DND-41 (cell line): ENCODE measurements at regions not wholly inside any gene's neighbourhood (a gene's known extent, or its start where the extent isn't known, plus 50 kb on each side); places are given as distances from the start of the nearest gene placed in this dataset.
"Not testable (repeated sequence)": the region's sequence is repeated elsewhere in the genome, so short reads cannot be mapped to it uniquely, and the experiment has no call there.

Source experiments
- ATAC-seq: fragments of 200-7000 bp; cut with Tn5 transposase; 3 replicates; pipeline ENCODE4 v1.9.1; 2021; ENCODE audit warnings: low read depth; ENCODE audit not compliant: insufficient read depth
- DNase-seq: peaks from one replicate; pipeline ENCODE4 v3.0.0-alpha.2; 2020
- H2AFZ ChIP-seq: 2 replicates; pipeline ENCODE4 v1.6.0; 2012; ENCODE audit warnings: low read depth, low read length
- H3K27ac ChIP-seq: 2 replicates; pipeline ENCODE4 v1.5.1; 2012; ENCODE audit warnings: low read length, inconsistent platforms
- H3K27me3 ChIP-seq: fragments of 200-600 bp; sonication (generic); 2 replicates; pipeline ENCODE4 v1.6.0; 2012; ENCODE audit warnings: low read length, mild to moderate bottlenecking, inconsistent platforms; ENCODE audit not compliant: insufficient read depth, poor library complexity
- H3K36me3 ChIP-seq: 2 replicates; pipeline ENCODE4 v1.5.1; 2012; ENCODE audit warnings: low read length, inconsistent platforms; ENCODE audit not compliant: insufficient read depth
- H3K4me1 ChIP-seq: 2 replicates; pipeline ENCODE4 v1.5.1; 2012; ENCODE audit warnings: mild to moderate bottlenecking, low read length; ENCODE audit not compliant: insufficient read depth
- H3K4me2 ChIP-seq: 2 replicates; pipeline ENCODE4 v1.6.0; 2012; ENCODE audit warnings: mild to moderate bottlenecking, moderate library complexity, low read length, inconsistent platforms; ENCODE audit not compliant: insufficient read depth
- H3K4me3 ChIP-seq, 2 experiments: fragments of 200-600 bp in 1 of 2; shearing (Covaris generic) in 1 of 2; 2 replicates each; pipeline ENCODE4 v1.5.1; 2012 to 2016; ENCODE audit warnings: inconsistent platforms in 2 of 2, low read length in 2 of 2, mild to moderate bottlenecking in 2 of 2, low read depth in 1 of 2, moderate library complexity in 1 of 2
- H3K79me2 ChIP-seq: 2 replicates; pipeline ENCODE4 v1.6.0; 2012; ENCODE audit warnings: low read length, inconsistent platforms; ENCODE audit not compliant: insufficient read depth
- H3K9ac ChIP-seq: 2 replicates; pipeline ENCODE4 v1.6.0; 2012; ENCODE audit warnings: low read depth, mild to moderate bottlenecking, inconsistent platforms, low read length, moderate library complexity
- H3K9me3 ChIP-seq: 2 replicates; pipeline ENCODE4 v1.5.1; 2012; ENCODE audit warnings: low read length, moderate library complexity, mild to moderate bottlenecking, inconsistent platforms; ENCODE audit not compliant: insufficient read depth, severe bottlenecking
- H4K20me1 ChIP-seq: 2 replicates; pipeline ENCODE4 v1.6.0; 2012; ENCODE audit warnings: low read length; ENCODE audit not compliant: insufficient read depth
- EZH2 ChIP-seq: IDR thresholded peaks from 3 replicates; pipeline ENCODE4 v1.6.1; 2012; ENCODE audit warnings: borderline replicate concordance, low read depth, mild to moderate bottlenecking, moderate library complexity, low read length, inconsistent platforms; ENCODE audit not compliant: severe bottlenecking
- TF ChIP-seq, protein P1 (sequence below): IDR thresholded peaks from 2 replicates; pipeline ENCODE4 v1.5.1; 2012; ENCODE audit warnings: borderline replicate concordance, low read length, moderate library complexity, mild to moderate bottlenecking; ENCODE audit not compliant: poor library complexity, severe bottlenecking; ENCODE audit errors: extremely low read depth

DNA sequence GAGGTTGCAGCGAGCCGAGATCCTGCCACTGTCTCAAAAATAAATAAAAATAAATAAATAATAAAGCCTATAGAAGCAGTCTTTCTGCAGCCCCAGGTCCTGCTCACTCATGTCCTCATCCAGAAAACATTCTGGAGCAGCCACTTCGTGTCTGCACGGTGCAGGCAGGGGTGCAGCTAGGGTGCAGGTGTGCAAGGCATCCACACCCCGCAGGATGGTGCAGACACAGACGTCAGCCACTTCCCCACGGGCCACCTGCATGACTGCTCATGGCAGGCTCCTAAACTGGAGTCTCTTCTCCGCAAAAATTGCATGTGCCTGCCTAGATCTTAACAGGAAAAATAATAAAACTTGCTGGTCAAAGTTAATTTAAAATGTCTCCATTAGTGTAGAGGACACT, 80.2 kb upstream of the SNTG2 start:
- ATAC-seq, result peak; percentile 30; the same call in 1 of the 3 replicates
- TF ChIP-seq, protein P1, sequence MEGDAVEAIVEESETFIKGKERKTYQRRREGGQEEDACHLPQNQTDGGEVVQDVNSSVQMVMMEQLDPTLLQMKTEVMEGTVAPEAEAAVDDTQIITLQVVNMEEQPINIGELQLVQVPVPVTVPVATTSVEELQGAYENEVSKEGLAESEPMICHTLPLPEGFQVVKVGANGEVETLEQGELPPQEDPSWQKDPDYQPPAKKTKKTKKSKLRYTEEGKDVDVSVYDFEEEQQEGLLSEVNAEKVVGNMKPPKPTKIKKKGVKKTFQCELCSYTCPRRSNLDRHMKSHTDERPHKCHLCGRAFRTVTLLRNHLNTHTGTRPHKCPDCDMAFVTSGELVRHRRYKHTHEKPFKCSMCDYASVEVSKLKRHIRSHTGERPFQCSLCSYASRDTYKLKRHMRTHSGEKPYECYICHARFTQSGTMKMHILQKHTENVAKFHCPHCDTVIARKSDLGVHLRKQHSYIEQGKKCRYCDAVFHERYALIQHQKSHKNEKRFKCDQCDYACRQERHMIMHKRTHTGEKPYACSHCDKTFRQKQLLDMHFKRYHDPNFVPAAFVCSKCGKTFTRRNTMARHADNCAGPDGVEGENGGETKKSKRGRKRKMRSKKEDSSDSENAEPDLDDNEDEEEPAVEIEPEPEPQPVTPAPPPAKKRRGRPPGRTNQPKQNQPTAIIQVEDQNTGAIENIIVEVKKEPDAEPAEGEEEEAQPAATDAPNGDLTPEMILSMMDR, result no peak
- TF ChIP-seq EZH2, result no peak
- H2AFZ ChIP-seq, result no peak overlapping the region
- H3K79me2 ChIP-seq, result peaks cover 47% of the 10 kb centered on the region
- H3K9me3 ChIP-seq, result no peaks in the 10 kb centered on the region
- peak; percentile 38 for DNase-seq
- peaks cover 67% of the 10 kb centered on the region for H3K4me1 ChIP-seq
- H3K4me3 ChIP-seq, result peak overlapping the region in 1 of 2 experiments; percentile 67; a peak in 2 of 4 replicates
- peak overlapping the region; percentile 61 for H3K9ac ChIP-seq
- no peaks in the 10 kb centered on the region for H3K27me3 ChIP-seq
- peak overlapping the region; percentile 96 for H3K27ac ChIP-seq
- peaks cover 12% of the 10 kb centered on the region for H3K36me3 ChIP-seq
- no peaks in the 10 kb centered on the region for H4K20me1 ChIP-seq
- H3K4me2 ChIP-seq, result peak overlapping the region; percentile 67

GRCh38 chr2:869894-870293, 80.8 kb upstream of the SNTG2 start:
- H3K4me1 ChIP-seq, result peaks cover 71% of the 10 kb centered on the region
- H2AFZ ChIP-seq, result peak overlapping the region; percentile 75
- DNase-seq (peak; percentile 32), ATAC-seq (peak; percentile 61)
- H3K9ac ChIP-seq, result peak overlapping the region; percentile 61
- H3K9me3 ChIP-seq, result no peaks in the 10 kb centered on the region
- no peaks in the 10 kb centered on the region for H3K27me3 ChIP-seq
- peaks cover 49% of the 10 kb centered on the region for H3K79me2 ChIP-seq
- H3K4me3 ChIP-seq, result peak overlapping the region in 1 of 2 experiments; percentile 67; a peak in 2 of 4 replicates
- TF ChIP-seq, protein P1, result no peak
- TF ChIP-seq EZH2, result no peak
- peak overlapping the region; percentile 67 for H3K4me2 ChIP-seq
- H3K36me3 ChIP-seq, result peaks cover 14% of the 10 kb centered on the region
- no peaks in the 10 kb centered on the region for H4K20me1 ChIP-seq
- H3K27ac ChIP-seq, result peak overlapping the region; percentile 96

DNA sequence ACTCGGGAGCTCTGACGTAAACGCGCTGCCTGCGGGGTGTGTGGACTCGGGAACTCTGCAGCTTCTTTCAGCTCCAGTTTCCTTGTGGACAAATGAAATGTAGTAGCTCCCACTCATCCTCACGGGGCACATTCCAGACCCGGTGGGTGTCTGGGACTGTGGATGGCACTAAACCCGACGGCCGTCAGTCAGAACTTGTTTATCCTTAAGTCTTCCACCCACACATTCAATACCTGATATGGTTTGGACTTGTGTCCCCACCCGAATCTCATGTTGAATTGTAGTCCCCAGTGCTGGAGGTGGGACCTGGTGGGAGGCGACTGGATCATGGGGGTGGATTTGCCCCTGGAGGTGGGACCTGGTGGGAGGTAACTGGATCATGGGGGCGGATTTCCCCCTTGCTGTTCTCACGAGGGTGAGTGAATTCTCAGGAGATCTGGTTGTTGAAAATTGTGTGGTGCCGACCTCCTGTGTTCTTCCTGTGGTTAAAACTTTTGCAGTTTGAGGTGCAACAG, 81.2 kb upstream of the SNTG2 start:
- H3K27ac ChIP-seq, result peak overlapping the region; percentile 96
- peak overlapping the region; percentile 67 for H3K4me2 ChIP-seq
- H3K9ac ChIP-seq, result peak overlapping the region; percentile 61
- no peaks in the 10 kb centered on the region for H3K9me3 ChIP-seq
- peak; percentile 81 for ATAC-seq
- peaks cover 76% of the 10 kb centered on the region for H3K4me1 ChIP-seq
- no peaks in the 10 kb centered on the region for H3K27me3 ChIP-seq
- peaks cover 54% of the 10 kb centered on the region for H3K79me2 ChIP-seq
- peak; percentile 80 for DNase-seq
- H3K4me3 ChIP-seq, result peak overlapping the region; percentile 26 to 67; a peak in 3 of 4 replicates
- TF ChIP-seq EZH2, result no peak
- TF ChIP-seq, protein P1, result peak; percentile 38
- peak overlapping the region; percentile 75 for H2AFZ ChIP-seq
- peaks cover 19% of the 10 kb centered on the region for H3K36me3 ChIP-seq
- H4K20me1 ChIP-seq, result no peaks in the 10 kb centered on the region

DNA sequence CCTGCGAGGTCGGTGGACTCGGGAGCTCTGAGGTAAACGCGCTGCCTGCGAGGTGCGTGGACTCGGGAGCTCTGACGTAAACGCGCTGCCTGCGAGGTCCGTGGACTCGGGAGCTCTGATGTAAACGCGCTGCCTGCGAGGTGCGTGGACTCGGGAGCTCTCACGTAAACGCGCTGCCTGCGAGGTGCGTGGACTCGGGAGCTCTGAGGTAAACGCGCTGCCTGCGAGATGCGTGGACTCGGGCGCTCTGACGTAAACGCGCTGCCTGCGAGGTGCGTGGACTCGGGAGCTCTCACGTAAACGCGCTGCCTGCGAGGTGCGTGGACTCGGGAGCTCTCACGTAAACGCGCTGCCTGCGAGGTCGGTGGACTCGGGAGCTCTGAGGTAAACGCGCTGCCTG, 81.8 kb upstream of the SNTG2 start:
- peak overlapping the region; percentile 61 for H3K9ac ChIP-seq
- H3K79me2 ChIP-seq, result peaks cover 58% of the 10 kb centered on the region
- H4K20me1 ChIP-seq, H3K27me3 ChIP-seq, H3K9me3 ChIP-seq, H2AFZ ChIP-seq, ATAC-seq, DNase-seq: not testable (repeated sequence)
- H3K4me2 ChIP-seq, result peak overlapping the region; percentile 67
- peak overlapping the region; percentile 96 for H3K27ac ChIP-seq
- peaks cover 81% of the 10 kb centered on the region for H3K4me1 ChIP-seq
- H3K4me3 ChIP-seq, result peak overlapping the region; percentile 26 to 67; a peak in 3 of 4 replicates
- peaks cover 23% of the 10 kb centered on the region for H3K36me3 ChIP-seq
